Dedifferentiated amniotic fluid mesenchymal stem cell (primary cell): ENCODE measurements at regions not wholly inside any gene's neighbourhood (a gene's known extent, or its start where the extent isn't known, plus 50 kb on each side); places are given as distances from the start of the nearest gene placed in this dataset.

Experiments used
- DNase-seq: peaks from one replicate; pipeline ENCODE4 v3.0.0-alpha.2; 2016; ENCODE audit errors: extremely low spot score

- no peak for DNase-seq
Observed at GRCh38 chr11:128260398-128260797, 327.0 kb downstream of the ETS1 start.

DNA sequence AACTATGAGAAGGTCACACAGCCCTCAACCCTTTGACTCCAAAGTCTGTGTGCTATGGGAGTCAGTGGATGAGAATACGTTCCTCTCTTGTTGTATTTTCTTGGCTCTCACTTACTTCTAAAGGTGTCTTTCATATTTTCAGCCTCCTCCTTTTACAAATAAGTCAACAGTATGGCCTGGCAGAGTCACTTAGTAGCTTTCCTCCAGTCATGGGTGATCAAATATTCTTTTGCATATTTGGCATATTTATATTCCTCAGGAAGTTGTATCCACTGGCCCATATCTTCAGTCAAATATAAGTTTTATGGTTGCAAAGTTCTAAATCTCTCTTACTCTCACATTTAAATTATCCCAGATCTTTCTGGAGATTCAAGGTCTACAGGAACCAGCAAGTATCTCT, 327.5 kb downstream of the ETS1 start:
- DNase-seq: no peak

- no peak for DNase-seq
Observed at GRCh38 chr11:128254941-128255340, 332.4 kb downstream of the ETS1 start.

GRCh38 chr11:128251140-128251539, 336.2 kb downstream of the ETS1 start:
- DNase-seq: peak; percentile 31

DNA sequence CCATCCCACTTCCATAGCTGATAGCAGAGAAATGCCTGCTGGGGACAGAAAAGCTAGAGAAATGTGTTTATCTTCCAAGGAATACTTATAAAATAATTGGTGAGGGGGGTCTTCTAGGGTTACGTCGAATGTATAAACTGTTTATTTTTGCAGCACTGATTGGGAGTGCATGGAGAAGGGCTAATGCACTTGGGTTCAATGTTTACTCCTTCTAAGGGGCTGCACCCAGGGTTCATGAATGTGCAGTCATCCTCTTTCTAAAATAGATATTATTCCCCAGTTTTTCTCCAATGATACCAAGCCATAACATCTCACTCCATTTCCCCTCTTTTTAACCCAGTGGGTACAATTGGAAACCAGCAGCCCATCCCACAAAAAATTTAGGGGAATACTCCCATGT, 336.9 kb downstream of the ETS1 start:
- no peak for DNase-seq

- no peak for DNase-seq
Observed at GRCh38 chr11:128246810-128247594, 340.4 kb downstream of the ETS1 start.

DNA sequence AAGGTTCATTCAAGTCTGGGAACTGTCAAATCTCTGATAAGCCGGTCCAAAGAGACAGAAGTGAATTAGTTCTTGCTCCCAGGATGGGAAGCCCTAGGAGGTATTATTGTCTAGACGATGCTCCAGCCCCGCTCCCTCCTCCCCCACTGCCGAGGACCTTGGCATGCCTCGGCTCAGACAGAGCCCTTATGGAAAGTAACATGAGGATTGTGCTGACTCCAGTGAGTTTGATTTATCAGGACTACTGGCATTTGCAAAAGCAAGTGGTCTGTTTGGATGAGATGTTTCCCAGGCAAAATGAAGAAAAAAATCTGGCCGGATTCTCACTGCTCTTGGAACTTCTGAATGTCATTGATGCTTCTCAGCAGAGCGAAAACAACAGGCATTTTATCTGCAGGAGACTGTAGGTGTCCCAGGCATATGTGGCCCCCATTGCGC, 341.0 kb downstream of the ETS1 start:
- no peak for DNase-seq

GRCh38 chr11:128244871-128245270, 342.5 kb downstream of the ETS1 start:
- DNase-seq: no peak

DNA sequence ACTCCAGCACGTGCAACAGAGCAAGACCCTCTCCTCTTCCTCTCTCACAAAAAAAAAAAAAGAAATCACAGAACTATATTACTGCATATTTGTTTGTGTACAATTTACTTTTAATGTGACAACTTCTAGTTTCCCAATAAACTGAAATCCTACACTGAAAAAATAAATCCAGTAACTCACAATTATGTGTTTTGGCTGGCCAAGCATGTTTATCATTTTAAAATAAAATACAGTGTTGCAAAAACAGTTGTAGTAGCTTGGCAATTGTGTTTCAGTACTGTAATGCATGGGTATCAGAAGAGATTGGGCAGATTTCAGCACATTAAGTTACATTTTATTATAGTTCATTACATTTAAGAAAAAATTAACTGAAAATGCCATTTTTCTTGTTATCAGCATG, 344.9 kb downstream of the ETS1 start:
- DNase-seq: no peak

- no peak for DNase-seq
Observed at GRCh38 chr11:128240546-128240945, 346.8 kb downstream of the ETS1 start.

GRCh38 chr11:128239306-128239705, 348.1 kb downstream of the ETS1 start:
- DNase-seq: no peak

DNA sequence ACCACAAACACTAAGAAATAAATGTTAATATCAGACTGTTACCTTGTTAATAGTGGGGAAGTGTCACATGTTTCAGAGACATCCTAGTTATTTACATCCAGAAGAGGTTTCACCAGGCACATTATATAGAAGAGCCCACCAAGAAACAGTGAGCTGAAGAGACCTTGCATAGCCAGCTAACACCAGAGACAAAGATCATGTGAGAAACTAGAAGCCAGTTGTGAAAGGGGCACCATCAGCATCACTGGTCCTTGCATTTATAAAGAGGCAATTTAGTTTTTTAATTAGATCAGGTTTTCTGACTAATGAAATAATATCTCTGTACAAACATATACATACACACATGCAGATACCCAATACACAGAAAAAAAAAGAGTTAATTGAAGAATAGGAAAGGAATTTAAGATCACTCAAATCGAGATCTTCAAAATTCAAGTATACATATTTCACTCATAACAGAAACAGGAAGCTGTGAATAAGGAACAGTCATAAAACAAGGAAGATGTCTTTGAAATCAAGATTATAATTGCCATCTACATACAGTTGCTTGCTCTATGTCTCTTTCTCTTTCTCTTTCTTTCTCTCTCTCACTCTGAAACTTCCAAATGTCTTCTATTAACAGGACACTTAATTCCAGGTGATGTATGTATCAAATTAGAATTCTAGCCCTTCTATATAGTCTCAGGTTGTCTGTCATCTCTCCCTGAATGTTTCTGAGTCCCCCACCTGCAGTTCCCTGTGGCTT, 348.7 kb downstream of the ETS1 start:
- DNase-seq: no peak

- DNase-seq: no peak
Observed at GRCh38 chr11:128236506-128237498, 350.6 kb downstream of the ETS1 start.

- DNase-seq: no peak
Observed at GRCh38 chr11:128235958-128236357, 351.4 kb downstream of the ETS1 start.

DNA sequence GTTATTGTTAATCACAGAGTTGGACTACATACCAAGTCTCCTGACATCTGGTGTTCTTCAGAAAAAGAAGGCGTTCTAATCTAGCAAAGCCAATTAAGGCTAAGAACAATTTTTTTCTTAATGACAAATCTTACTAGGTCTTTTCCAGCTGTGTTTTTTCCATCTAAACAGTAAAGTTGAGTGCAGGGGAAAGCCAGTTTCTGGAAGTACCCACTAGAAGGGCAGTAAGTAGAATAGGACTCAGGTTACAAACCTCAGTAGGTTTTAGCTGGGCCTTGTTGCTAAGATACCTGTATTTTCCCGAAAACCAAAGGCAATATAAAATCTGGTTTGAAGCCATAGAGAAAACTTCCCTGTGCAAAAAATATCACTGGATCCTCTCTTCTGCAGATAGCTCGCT, 351.9 kb downstream of the ETS1 start:
- no peak for DNase-seq

DNA sequence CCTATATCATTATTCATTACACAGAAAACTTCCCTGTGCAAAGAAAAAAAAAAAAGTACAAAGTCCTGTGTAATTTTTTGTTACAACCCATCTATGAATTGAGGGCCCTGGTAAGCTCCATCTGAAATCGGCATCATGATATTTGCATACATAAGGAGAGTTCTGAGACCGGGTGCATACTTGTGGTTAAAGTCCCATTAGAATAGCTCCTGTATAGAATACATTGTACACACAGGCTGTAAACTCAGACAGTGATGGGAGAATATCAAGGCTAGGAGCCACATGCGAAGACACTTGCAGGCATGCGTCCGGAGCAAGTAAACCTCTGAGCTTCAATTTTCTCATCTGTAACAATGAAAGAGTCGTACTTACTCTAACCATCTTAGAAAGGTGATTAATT, 353.2 kb downstream of the ETS1 start:
- no peak for DNase-seq

GRCh38 chr11:128232588-128232987, 354.8 kb downstream of the ETS1 start:
- DNase-seq: no peak

GRCh38 chr11:128231845-128232410, 355.4 kb downstream of the ETS1 start:
- DNase-seq: no peak

DNA sequence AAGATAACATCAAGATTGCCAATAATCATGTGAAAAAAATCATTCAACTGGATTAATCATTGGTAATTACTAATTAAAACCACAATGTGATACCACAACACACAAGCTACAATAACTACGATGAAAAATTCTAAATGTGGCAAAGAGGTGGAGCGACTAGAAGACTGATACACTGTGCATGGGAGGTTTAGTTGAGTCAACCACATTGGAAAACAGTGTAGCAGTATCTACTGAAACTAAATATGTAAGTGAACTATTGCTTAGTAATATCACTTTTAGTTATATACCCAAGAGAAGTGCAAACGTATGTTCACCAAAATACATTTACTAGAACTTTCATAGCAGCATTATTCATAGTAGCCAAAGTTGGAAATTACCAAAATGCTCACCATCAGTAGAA, 359.9 kb downstream of the ETS1 start:
- no peak for DNase-seq

- DNase-seq: no peak
Observed at GRCh38 chr11:128226106-128226716, 361.1 kb downstream of the ETS1 start.

DNA sequence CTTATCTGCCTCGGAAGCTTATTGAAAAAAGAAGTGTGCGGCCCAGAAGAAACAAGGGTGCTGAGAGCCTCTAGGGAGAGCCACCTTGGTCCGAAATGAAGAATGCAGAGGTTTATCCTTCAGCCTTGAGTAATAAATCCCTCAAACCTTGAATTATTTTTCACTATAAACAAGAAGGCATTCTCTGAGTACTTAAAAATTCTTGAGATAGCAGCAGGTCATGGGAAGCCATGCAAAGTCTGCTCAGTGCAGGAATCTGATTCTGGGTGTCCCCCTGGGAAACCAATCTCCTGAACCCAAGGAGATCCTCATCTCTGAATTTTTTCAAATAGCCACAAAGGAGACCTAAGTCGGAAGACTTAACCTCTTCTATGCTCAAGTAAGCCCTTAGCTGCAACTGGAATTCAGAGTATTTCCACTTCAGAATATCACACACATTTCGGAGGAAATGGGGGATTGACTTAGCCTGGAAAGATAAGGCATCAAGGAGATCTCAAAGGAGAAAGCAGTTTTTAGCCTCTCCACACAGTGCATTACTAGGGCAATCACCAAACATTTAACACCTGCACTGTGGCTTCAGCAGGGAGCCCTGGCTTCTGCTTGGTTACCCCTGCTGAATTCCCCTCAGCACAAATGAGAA, 365.0 kb downstream of the ETS1 start:
- no peak for DNase-seq
